Upper lobe of left lung (tissue), 4 donors: ENCODE measurements at regions not wholly inside any gene's neighbourhood (a gene's known extent, or its start where the extent isn't known, plus 50 kb on each side); places are given as distances from the start of the nearest gene placed in this dataset.

Experiments
- CTCF ChIP-seq, 6 experiments: fragments of 450-650 bp in 4 of 6; fragments of 200-600 bp in 2 of 6; sonication (generic) in 2 of 6; IDR thresholded peaks; one replicate each; pipeline ENCODE4 v1.5.1; 2016 to 2019; ENCODE audit warnings: antibody characterized with exemption in 6 of 6
- EP300 ChIP-seq, 4 donors: sonication (generic); formaldehyde crosslinking; IDR thresholded peaks; one replicate each; pipeline ENCODE4 v1.5.1; 2017; ENCODE audit warnings: antibody characterized with exemption in 4 of 4, control low read depth in 2 of 4
- POLR2A ChIP-seq, 4 donors: fragments of 450-650 bp; IDR thresholded peaks; one replicate each; pipeline ENCODE4 v1.5.1; 2016 to 2017; ENCODE audit warnings: antibody characterized with exemption in 4 of 4, mild to moderate bottlenecking in 2 of 4
- POLR2AphosphoS5 ChIP-seq, 2 donors: sonication (generic); formaldehyde crosslinking; IDR thresholded peaks; one replicate each; pipeline ENCODE4 v1.5.1; 2017; ENCODE audit warnings: antibody characterized with exemption in 2 of 2

DNA sequence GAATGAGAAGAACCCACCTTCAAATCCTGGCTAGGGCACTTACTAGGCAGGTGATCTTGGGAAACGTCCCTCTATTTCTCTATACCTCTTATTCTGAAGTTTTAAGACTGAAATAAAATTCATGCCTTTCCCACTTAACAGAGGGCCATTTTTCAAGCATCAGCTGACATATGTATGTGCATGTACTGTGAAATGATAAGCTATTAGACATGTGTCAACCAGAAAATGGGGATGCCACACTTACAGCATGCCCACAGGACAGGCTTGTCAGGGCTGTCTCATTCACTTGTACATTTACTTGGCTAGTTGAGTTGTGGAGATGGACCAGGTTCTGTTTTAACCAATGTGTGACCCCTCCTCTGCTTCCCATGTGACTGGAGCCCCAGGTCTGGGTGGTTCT is 78.5 kb downstream of the C9orf152 start:
- TF ChIP-seq EP300 (IDR thresholded peaks at IDR 0.05) (no peak), CTCF (IDR thresholded peaks at IDR 0.05) (no peak), POLR2A (IDR thresholded peaks at IDR 0.05) (no peak), POLR2AphosphoS5 (IDR thresholded peaks at IDR 0.05) (no peak)
